ENCODE measurements at regions not wholly inside any gene's neighbourhood (a gene's known extent, or its start where the extent isn't known, plus 50 kb on each side); places are given as distances from the start of the nearest gene placed in this dataset.

DNA sequence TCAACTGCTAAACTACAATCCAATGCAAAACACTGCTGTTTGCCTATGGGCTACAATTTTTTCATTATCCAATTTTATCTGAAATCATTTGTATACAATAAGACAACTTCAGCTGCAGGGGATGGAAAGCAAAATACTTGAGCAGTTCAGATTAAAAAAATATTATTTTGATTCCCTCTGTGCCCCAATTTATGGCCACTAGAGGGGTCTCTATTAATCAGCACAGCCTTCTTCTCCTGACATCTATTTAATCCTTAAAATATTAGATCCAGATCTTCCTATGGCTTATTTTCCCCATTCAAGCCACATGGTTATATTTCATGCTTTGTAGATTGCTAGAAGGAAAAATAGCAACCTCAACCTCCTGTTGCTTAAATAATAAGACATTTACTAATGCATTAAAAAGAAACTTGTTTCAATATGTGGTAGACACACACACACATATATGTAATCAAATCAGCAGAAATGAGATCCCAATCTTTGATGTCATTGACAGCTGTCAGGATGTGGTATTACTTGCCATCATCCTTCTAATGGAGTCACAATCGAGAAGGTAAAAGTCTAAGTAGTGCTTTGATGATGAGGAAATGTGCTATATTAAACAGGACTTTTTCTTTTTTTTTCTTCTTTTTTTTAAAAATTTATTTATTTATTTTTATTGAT is 104.2 kb downstream of the P2RY1 start:
- ChIA-PET POLR2A (no interaction called here), CTCF (no interaction called here)
- Mint-ChIP-seq H3K4me1 (ENCODE audit: insufficient read depth, unreplicated experiment) (peaks cover 17% of the 10 kb centered on the region), H3K9me3 (ENCODE audit: unreplicated experiment) (peaks cover 7% of the 10 kb centered on the region), H3K4me3 (ENCODE audit: unreplicated experiment) (no peak overlapping the region), H3K36me3 (ENCODE audit: insufficient read depth, unreplicated experiment) (no peaks in the 10 kb centered on the region), H3K27ac (ENCODE audit: low read depth, unreplicated experiment) (no peak overlapping the region), H3K27me3 (ENCODE audit: insufficient read depth, unreplicated experiment) (no peaks in the 10 kb centered on the region)
- BruUV-seq (replicated peaks): no TSS peak
- TF ChIP-seq, protein P1, sequence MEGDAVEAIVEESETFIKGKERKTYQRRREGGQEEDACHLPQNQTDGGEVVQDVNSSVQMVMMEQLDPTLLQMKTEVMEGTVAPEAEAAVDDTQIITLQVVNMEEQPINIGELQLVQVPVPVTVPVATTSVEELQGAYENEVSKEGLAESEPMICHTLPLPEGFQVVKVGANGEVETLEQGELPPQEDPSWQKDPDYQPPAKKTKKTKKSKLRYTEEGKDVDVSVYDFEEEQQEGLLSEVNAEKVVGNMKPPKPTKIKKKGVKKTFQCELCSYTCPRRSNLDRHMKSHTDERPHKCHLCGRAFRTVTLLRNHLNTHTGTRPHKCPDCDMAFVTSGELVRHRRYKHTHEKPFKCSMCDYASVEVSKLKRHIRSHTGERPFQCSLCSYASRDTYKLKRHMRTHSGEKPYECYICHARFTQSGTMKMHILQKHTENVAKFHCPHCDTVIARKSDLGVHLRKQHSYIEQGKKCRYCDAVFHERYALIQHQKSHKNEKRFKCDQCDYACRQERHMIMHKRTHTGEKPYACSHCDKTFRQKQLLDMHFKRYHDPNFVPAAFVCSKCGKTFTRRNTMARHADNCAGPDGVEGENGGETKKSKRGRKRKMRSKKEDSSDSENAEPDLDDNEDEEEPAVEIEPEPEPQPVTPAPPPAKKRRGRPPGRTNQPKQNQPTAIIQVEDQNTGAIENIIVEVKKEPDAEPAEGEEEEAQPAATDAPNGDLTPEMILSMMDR (IDR thresholded peaks at IDR 0.05; ENCODE audit: unreplicated experiment): no peak
- no peak for DNase-seq (ENCODE audit: unreplicated experiment)
- intact Hi-C loops (cut with micrococcal nuclease): no loop called here

GRCh38 chr3:152941859-152942258 is 106.9 kb downstream of the P2RY1 start:
- Mint-ChIP-seq H3K27me3 (ENCODE audit: insufficient read depth, unreplicated experiment) (no peaks in the 10 kb centered on the region), H3K4me3 (ENCODE audit: unreplicated experiment) (no peak overlapping the region), H3K9me3 (ENCODE audit: unreplicated experiment) (peaks cover 7% of the 10 kb centered on the region), H3K4me1 (ENCODE audit: insufficient read depth, unreplicated experiment) (peaks cover 18% of the 10 kb centered on the region), H3K36me3 (ENCODE audit: insufficient read depth, unreplicated experiment) (no peaks in the 10 kb centered on the region), H3K27ac (ENCODE audit: low read depth, unreplicated experiment) (peak overlapping the region; percentile 36)
- POLR2A ChIA-PET: interaction anchor here (0.6 to 1.0 kb wide), 2 partner anchors 12 to 433 kb away, joined by 3 read pairs; no protein-coding TSS in a partner anchor
- BruUV-seq (replicated peaks): no TSS peak
- no peak for DNase-seq (ENCODE audit: unreplicated experiment)
- intact Hi-C loops (cut with micrococcal nuclease): no loop called here
- TF ChIP-seq, protein P1 (IDR thresholded peaks at IDR 0.05; ENCODE audit: unreplicated experiment): no peak
- CTCF ChIA-PET: interaction anchor here (1.1 kb wide), 1 partner anchor 416 kb away, joined by 3 read pairs; no protein-coding TSS in a partner anchor

DNA sequence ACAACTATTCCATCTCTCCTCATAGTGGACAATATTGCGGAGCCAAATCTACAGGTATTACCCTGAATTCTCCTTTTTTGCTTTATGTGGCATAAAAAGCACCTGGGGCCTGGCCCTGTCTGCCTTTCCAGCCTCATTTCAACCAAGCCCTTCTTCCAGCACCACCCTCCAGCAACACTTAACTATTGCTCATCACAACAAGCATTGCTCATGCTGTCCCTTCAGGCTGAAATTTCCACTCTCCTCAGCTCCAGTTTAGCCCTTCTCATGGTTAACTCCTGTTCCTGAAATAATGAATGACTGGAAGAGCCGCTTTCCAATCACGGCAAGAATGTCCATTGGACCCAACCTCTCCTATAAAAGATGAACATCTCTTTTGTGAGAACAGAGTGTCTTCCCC is 107.4 kb downstream of the P2RY1 start:
- Mint-ChIP-seq H3K4me1 (ENCODE audit: insufficient read depth, unreplicated experiment) (peaks cover 18% of the 10 kb centered on the region), H3K4me3 (ENCODE audit: unreplicated experiment) (no peak overlapping the region), H3K9me3 (ENCODE audit: unreplicated experiment) (peaks cover 7% of the 10 kb centered on the region), H3K36me3 (ENCODE audit: insufficient read depth, unreplicated experiment) (no peaks in the 10 kb centered on the region), H3K27me3 (ENCODE audit: insufficient read depth, unreplicated experiment) (no peaks in the 10 kb centered on the region), H3K27ac (ENCODE audit: low read depth, unreplicated experiment) (peak overlapping the region; percentile 36)
- TF ChIP-seq, protein P1 (IDR thresholded peaks at IDR 0.05; ENCODE audit: unreplicated experiment): no peak
- ChIA-PET POLR2A (interaction anchor here (0.6 to 1.0 kb wide), 2 partner anchors 11 to 434 kb away, joined by 3 read pairs; no protein-coding TSS in a partner anchor), CTCF (interaction anchor here (1.1 kb wide), 1 partner anchor 417 kb away, joined by 3 read pairs; no protein-coding TSS in a partner anchor)
- intact Hi-C loops (cut with micrococcal nuclease): no loop called here
- BruUV-seq (replicated peaks): no TSS peak
- DNase-seq (ENCODE audit: unreplicated experiment): peak; percentile 32

DNA sequence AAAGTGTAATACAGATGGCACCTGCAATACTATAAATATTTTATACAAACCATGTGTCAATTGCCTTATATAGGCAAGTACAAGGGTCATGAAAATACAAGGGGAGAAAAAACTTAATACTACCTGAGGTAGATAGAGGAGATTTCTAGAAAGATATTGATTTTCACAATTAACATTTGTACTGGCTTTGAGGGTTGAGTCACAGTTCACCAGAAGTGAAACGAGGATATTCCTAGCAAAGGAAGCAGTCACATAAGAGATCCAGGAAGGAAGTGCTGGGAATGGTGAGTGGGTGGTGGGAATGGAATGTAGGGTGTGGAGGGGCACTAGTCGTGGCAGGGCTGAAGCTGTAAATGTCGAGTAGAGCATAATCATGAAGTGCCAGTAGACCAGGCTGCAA is 108.7 kb downstream of the P2RY1 start:
- CTCF ChIA-PET: interaction anchor here (1.1 kb wide), 1 partner anchor 15 kb away, joined by 3 read pairs; no protein-coding TSS in a partner anchor
- Mint-ChIP-seq H3K9me3 (ENCODE audit: unreplicated experiment) (peaks cover 7% of the 10 kb centered on the region), H3K4me3 (ENCODE audit: unreplicated experiment) (no peak overlapping the region), H3K27ac (ENCODE audit: low read depth, unreplicated experiment) (peak overlapping the region; percentile 28), H3K4me1 (ENCODE audit: insufficient read depth, unreplicated experiment) (peaks cover 18% of the 10 kb centered on the region), H3K36me3 (ENCODE audit: insufficient read depth, unreplicated experiment) (no peaks in the 10 kb centered on the region), H3K27me3 (ENCODE audit: insufficient read depth, unreplicated experiment) (no peaks in the 10 kb centered on the region)
- intact Hi-C loops (cut with micrococcal nuclease): no loop called here
- peak; percentile 42 for DNase-seq (ENCODE audit: unreplicated experiment)
- POLR2A ChIA-PET: no interaction called here
- TF ChIP-seq, protein P1 (IDR thresholded peaks at IDR 0.05; ENCODE audit: unreplicated experiment): no peak
- BruUV-seq (replicated peaks): no TSS peak
